K562 (cell line): ENCODE measurements at regions not wholly inside any gene's neighbourhood (a gene's known extent, or its start where the extent isn't known, plus 50 kb on each side); places are given as distances from the start of the nearest gene placed in this dataset.

Experiments
- ATAC-seq: fragments of 200-7000 bp; cut with Tn5 transposase; 3 replicates; pipeline ENCODE4 v1.9.1; 2020; ENCODE audit warnings: moderate library complexity
- BruUV-seq: library from RNA; stranded (reverse); fragments of 400-500 nt; replicated peaks from 2 replicates; lab custom pipeline; 2021; lab: Mats Ljungman, UMichigan
- CTCF ChIA-PET: fragments of 300-600 bp; formaldehyde crosslinking; extraction: SDS; loops from one replicate; lab custom pipeline; 2021; ENCODE audit warnings: low intra/inter-chr PET ratio; lab: Yijun Ruan, JAX
- POLR2A ChIA-PET: fragments of 300-600, 350-650 bp; sonication (Branson Sonifier 250); formaldehyde crosslinking; extraction: SDS; loops from one replicate; lab custom pipeline; 2021; ENCODE audit warnings: antibody characterized with exemption, inconsistent platforms; lab: Yijun Ruan, JAX
- DNase-seq, 4 experiments: peaks; one replicate each; pipeline versions ENCODE4 v3.0.0 to v3.0.0-alpha.2; 2011 to 2018; ENCODE audit warnings: low spot score in 3 of 4, mixed read lengths in 3 of 4; ENCODE audit errors: extremely low read depth in 1 of 4
- FAIRE-seq: peaks from 2 replicates; lab custom pipeline; 2011; peaks lifted over from hg19 to GRCh38; lab: Jason Lieb, UNC
- H2AFZ ChIP-seq: 2 replicates; pipeline ENCODE4 v1.6.0; 2011; ENCODE audit warnings: low read depth, low read length, control low read depth, inconsistent platforms
- H3K27ac ChIP-seq: fragments of 200-600 bp; 3 replicates; pipeline ENCODE4 v1.8.0; 2011; ENCODE audit warnings: low read depth, mild to moderate bottlenecking, control low read depth, inconsistent platforms, low read length, moderate library complexity, mixed read lengths; ENCODE audit errors: extremely low read depth
- H3K27me3 ChIP-seq, 2 experiments: fragments of 300-600 bp in 1 of 2; 2 replicates in 1 of 2; 3 replicates in 1 of 2; pipeline versions ENCODE4 v1.6.0 to v1.8.0; 2011; ENCODE audit warnings: inconsistent platforms in 2 of 2, low read length in 2 of 2, mild to moderate bottlenecking in 1 of 2, mixed read lengths in 1 of 2, moderate library complexity in 1 of 2; ENCODE audit not compliant: control insufficient read depth in 2 of 2, insufficient read depth in 2 of 2
- H3K36me3 ChIP-seq: fragments of 300-600 bp; 3 replicates; pipeline ENCODE4 v1.8.0; 2011; ENCODE audit warnings: mild to moderate bottlenecking, low read length, inconsistent platforms; ENCODE audit not compliant: control insufficient read depth, insufficient read depth
- H3K4me1 ChIP-seq, 2 experiments: fragments of 200-600 bp in 1 of 2; replicated peaks in 1 of 2; 2 replicates in 1 of 2; 3 replicates in 1 of 2; pipeline versions ENCODE4 v1.5.1 to v1.8.0; 2011; ENCODE audit warnings: inconsistent platforms in 2 of 2, low read length in 2 of 2, mild to moderate bottlenecking in 1 of 2, mixed read lengths in 1 of 2, moderate library complexity in 1 of 2; ENCODE audit not compliant: control insufficient read depth in 2 of 2, insufficient read depth in 2 of 2
- H3K4me2 ChIP-seq: 2 replicates; pipeline ENCODE4 v1.6.1; 2011; ENCODE audit warnings: low read length, control low read depth, inconsistent platforms, mixed read lengths; ENCODE audit not compliant: insufficient read depth
- H3K4me3 ChIP-seq: fragments of 200-600 bp; sonication (generic), shearing (Covaris generic); 2 replicates; pipeline ENCODE4 v1.5.1; 2016; ENCODE audit warnings: control low read depth, inconsistent platforms
- H3K79me2 ChIP-seq: fragments of 200-600 bp; 3 replicates; pipeline ENCODE4 v1.8.0; 2011; ENCODE audit warnings: low read length, inconsistent platforms; ENCODE audit not compliant: control insufficient read depth, insufficient read depth
- H3K9ac ChIP-seq, 2 experiments: 2 replicates each; pipeline versions ENCODE4 v1.6.0 to v1.6.1; 2011; ENCODE audit warnings: low read depth in 2 of 2, low read length in 2 of 2, control low read depth in 1 of 2, inconsistent platforms in 1 of 2, mild to moderate bottlenecking in 1 of 2, mixed read lengths in 1 of 2; ENCODE audit not compliant: insufficient read depth in 1 of 2
- H3K9me1 ChIP-seq: one replicate; pipeline ENCODE4 v1.6.0; 2011; ENCODE audit warnings: inconsistent platforms, mild to moderate bottlenecking, low read length, moderate library complexity; ENCODE audit not compliant: control insufficient read depth, insufficient read depth
- H3K9me3 ChIP-seq: replicated peaks from 2 replicates; pipeline ENCODE4 v1.5.1; 2011; ENCODE audit warnings: low read depth, low read length, inconsistent platforms; ENCODE audit not compliant: control insufficient read depth, insufficient read depth
- H4K20me1 ChIP-seq: replicated peaks from 2 replicates; pipeline ENCODE4 v1.6.1; 2011; ENCODE audit warnings: low read length, inconsistent platforms, mixed read lengths; ENCODE audit not compliant: control insufficient read depth, insufficient read depth
- ILK ChIP-seq: fragments of 450-650 bp; IDR thresholded peaks from 2 replicates; pipeline ENCODE4 v1.6.1; 2016; ENCODE audit warnings: missing genetic modification characterization, low read depth, mild to moderate bottlenecking, missing compliant biosample characterization, moderate library complexity, borderline replicate concordance
- IRF2 ChIP-seq: sonication (generic); formaldehyde crosslinking; IDR thresholded peaks from 2 replicates; pipeline ENCODE4 v1.8.1; 2022; ENCODE audit warnings: mild to moderate bottlenecking, missing genetic modification reagents
- L3MBTL2 ChIP-seq: fragments of 450-650 bp; IDR thresholded peaks from 2 replicates; pipeline ENCODE4 v1.6.1; 2016; ENCODE audit warnings: mild to moderate bottlenecking, moderate library complexity
- PHF8 ChIP-seq: fragments of 200-600 bp; sonication (generic); IDR thresholded peaks from 2 replicates; pipeline ENCODE4 v1.6.1; 2012; ENCODE audit warnings: mixed run types, mild to moderate bottlenecking, inconsistent platforms, low read length, moderate library complexity, borderline replicate concordance
- RBM15 ChIP-seq: fragments of 200-400 bp; formaldehyde crosslinking; IDR thresholded peaks from 2 replicates; pipeline ENCODE4 v1.6.1; 2018; ENCODE audit warnings: mild to moderate bottlenecking, low read length, moderate library complexity; ENCODE audit not compliant: insufficient read depth
- YBX1 ChIP-seq: fragments of 450-650 bp; IDR thresholded peaks from 2 replicates; pipeline ENCODE4 v1.7.1; 2016; ENCODE audit warnings: mild to moderate bottlenecking
- ZEB2 ChIP-seq: fragments of 450-650 bp; IDR thresholded peaks from 2 replicates; pipeline ENCODE4 v1.6.1; 2016
- ZNF12 ChIP-seq: sonication (generic); formaldehyde crosslinking; IDR thresholded peaks from 2 replicates; pipeline ENCODE4 v1.4.0; 2020; ENCODE audit warnings: mild to moderate bottlenecking, missing genetic modification reagents
- ZNF354B ChIP-seq: fragments of 250-450 bp; sonication (Bioruptor Pico); IDR thresholded peaks from 2 replicates; pipeline ENCODE4 v1.4.0; 2020
- ZNF740 ChIP-seq, 3 experiments: fragments of 200-800 bp in 1 of 3; sonication (Bioruptor generic) in 1 of 3; sonication (generic) in 1 of 3; formaldehyde crosslinking in 1 of 3; IDR thresholded peaks; 2 replicates each; pipeline versions ENCODE4 v1.6.1 to v1.8.0; 2016 to 2022; ENCODE audit warnings: mild to moderate bottlenecking in 2 of 3, missing compliant biosample characterization in 2 of 3, missing genetic modification characterization in 2 of 3, missing genetic modification reagents in 1 of 3
- WGBS: fragments of 100-300 bp; shearing (Covaris generic); methylation state at CpG from one replicate; pipeline ENCODE4 v1.1.6; 2016; ENCODE audit warnings: low coverage, mixed read lengths; ENCODE audit not compliant: insufficient coverage; ENCODE audit errors: missing lambda C conversion rate; 5-methylcytosine and 5-hydroxymethylcytosine counted together
- in situ Hi-C: fragments of 300-500 bp; cut with MboI; formaldehyde crosslinking; loops from 4 replicates; pipeline ENCODE4 v1.15.0; 2018; ENCODE audit warnings: inconsistent platforms, mixed read lengths
- intact Hi-C: fragments of 100-400 bp; cut with micrococcal nuclease; formaldehyde crosslinking; loops from 2 replicates; pipeline ENCODE4 v1.14.2; 2022
- TF ChIP-seq, protein P1 (sequence below): sonication (generic); formaldehyde crosslinking; IDR thresholded peaks from 2 replicates; pipeline ENCODE4 v1.8.1; 2023; ENCODE audit warnings: mild to moderate bottlenecking, missing genetic modification reagents
- TF ChIP-seq, protein P2 (sequence below): IDR thresholded peaks from 3 replicates; pipeline ENCODE4 v1.6.1; 2011; ENCODE audit warnings: borderline replicate concordance, mild to moderate bottlenecking; ENCODE audit not compliant: insufficient read length, insufficient read depth

DNA sequence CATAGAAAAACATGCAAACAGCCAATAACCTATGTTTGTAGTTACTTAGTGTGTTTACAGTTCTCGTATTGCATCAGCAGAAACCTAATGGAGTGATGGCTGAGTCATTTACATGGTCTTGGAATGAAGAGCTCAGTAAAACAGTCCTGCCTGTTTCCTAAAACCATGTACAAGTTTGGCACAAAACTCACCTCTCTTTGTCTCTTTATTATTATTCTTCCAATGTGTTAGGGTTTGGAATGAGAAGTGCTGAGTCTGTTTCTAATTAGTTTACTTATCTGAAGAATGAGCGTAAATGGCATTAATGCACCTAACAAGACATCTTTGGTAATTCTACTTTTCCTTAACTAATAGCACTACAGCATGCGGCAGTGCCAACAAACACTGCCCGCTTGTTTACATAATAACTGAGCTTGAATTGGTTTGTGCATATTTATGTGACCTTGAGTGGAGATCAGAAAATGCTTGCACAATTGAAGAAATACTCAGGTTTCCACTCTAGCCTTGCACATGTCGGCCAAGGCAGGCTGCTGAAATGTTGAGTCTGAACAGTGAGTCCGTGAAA lies 385.4 kb upstream of the SEMA6D start:
- ChIA-PET POLR2A (no interaction called here), CTCF (no interaction called here)
- H4K20me1 ChIP-seq = no peaks in the 10 kb centered on the region
- H2AFZ ChIP-seq = no peak overlapping the region
- H3K9me3 ChIP-seq = no peaks in the 10 kb centered on the region; the same call in 1 of the 2 replicates
- in situ Hi-C loops (no loop called here), intact Hi-C loops (no loop called here)
- no peak overlapping the region for H3K9ac ChIP-seq
- ATAC-seq (no peak), FAIRE-seq (no peak), DNase-seq (no peak)
- H3K79me2 ChIP-seq = no peaks in the 10 kb centered on the region
- no peak overlapping the region for H3K4me3 ChIP-seq
- no TSS peak for BruUV-seq
- TF ChIP-seq YBX1 (no peak), ZNF740 (CRISPR knock-in tag; IDR thresholded peaks at IDR 0.05) (no peak), ZNF740 (tag; IDR thresholded peaks at IDR 0.05) (no peak), RBM15 (no peak), ZNF354B (no peak), ZNF12 (no peak), ILK (tag) (no peak), ZEB2 (no peak), PHF8 (no peak), L3MBTL2 (no peak), IRF2 (CRISPR knock-in tag) (no peak)
- TF ChIP-seq, protein P1, sequence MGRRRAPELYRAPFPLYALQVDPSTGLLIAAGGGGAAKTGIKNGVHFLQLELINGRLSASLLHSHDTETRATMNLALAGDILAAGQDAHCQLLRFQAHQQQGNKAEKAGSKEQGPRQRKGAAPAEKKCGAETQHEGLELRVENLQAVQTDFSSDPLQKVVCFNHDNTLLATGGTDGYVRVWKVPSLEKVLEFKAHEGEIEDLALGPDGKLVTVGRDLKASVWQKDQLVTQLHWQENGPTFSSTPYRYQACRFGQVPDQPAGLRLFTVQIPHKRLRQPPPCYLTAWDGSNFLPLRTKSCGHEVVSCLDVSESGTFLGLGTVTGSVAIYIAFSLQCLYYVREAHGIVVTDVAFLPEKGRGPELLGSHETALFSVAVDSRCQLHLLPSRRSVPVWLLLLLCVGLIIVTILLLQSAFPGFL (CRISPR knock-in tag) = no peak
- TF ChIP-seq, protein P2, sequence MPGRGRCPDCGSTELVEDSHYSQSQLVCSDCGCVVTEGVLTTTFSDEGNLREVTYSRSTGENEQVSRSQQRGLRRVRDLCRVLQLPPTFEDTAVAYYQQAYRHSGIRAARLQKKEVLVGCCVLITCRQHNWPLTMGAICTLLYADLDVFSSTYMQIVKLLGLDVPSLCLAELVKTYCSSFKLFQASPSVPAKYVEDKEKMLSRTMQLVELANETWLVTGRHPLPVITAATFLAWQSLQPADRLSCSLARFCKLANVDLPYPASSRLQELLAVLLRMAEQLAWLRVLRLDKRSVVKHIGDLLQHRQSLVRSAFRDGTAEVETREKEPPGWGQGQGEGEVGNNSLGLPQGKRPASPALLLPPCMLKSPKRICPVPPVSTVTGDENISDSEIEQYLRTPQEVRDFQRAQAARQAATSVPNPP = no peak
- no peak overlapping the region for H3K4me2 ChIP-seq
- no peak overlapping the region for H3K27ac ChIP-seq
- no peaks in the 10 kb centered on the region for H3K4me1 ChIP-seq
- no peaks in the 10 kb centered on the region for H3K27me3 ChIP-seq
- H3K9me1 ChIP-seq = no peaks in the 10 kb centered on the region
- H3K36me3 ChIP-seq = no peaks in the 10 kb centered on the region
- under 1% methylated on average over 6 of the region's 6 CpGs for WGBS
